ENCODE measurements at regions not wholly inside any gene's neighbourhood (a gene's known extent, or its start where the extent isn't known, plus 50 kb on each side); places are given as distances from the start of the nearest gene placed in this dataset.

DNA sequence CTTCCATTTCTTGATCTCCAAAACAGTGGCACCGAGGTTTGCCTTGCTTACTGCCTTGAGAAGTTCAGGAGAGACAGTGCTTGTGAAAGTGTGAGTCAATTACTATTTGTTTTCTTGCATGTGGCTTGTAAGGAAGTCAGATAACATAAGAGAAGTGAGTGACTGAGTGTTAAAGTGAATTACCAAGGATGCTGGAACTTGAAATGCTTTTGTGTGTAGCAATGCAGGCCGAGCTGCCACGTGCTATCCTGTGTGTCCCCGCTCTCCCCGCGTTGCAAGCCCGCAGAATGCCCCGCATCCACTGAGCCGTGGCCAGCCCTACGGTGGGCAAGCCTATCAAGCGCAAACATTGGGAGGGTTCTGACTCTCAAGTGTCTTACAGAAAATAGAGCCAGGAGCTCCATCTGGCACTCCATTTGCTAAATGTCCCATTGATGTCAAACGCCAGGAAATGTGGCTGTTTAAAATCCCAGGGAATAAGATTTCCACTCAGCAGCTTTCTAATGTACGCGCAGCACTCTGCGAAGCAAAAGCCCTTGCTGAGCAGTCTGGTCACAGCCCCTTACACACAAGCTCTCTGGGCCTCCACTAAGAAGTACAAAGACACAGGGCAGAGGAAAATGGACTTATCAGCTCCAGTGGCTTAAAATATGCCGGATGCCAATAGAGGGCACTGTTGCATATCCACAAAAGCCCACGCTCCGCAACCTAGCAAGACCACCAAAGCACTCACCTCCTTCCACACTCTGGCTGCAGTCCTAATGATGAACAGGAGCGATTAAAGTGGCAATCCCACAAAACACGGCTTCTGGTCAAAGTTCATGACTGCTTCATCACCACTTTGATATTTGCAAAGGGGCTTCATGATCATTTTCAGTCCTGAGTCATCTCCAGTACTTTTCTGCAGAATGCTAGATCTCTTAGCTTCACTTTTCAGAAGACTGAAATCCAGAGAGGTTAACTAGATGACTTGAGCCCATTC lies 158.0 kb upstream of the ITGB1 start:
- H3K36me3 ChIP-seq (ENCODE audit: low read length) = no peaks in the 10 kb centered on the region
- no peak overlapping the region for H2AFZ ChIP-seq (ENCODE audit: low read depth, low read length, severe bottlenecking)
- H3K9ac ChIP-seq (ENCODE audit: low read length) = no peak overlapping the region
- no peaks in the 10 kb centered on the region for H3K79me2 ChIP-seq (ENCODE audit: insufficient read depth, low read length)
- H4K20me1 ChIP-seq (ENCODE audit: low read depth, low read length) = no peaks in the 10 kb centered on the region
- no peaks in the 10 kb centered on the region for H3K27me3 ChIP-seq (ENCODE audit: low read length)
- H3K4me3 ChIP-seq (ENCODE audit: insufficient read depth, low read length, poor library complexity, severe bottlenecking) = no peak overlapping the region
- H3F3A ChIP-seq (ENCODE audit: insufficient read depth) = no peaks in the 10 kb centered on the region
- H3K9me3 ChIP-seq (ENCODE audit: insufficient read depth, low read length) = no peaks in the 10 kb centered on the region
- H3K27ac ChIP-seq (ENCODE audit: low read depth, low read length) = no peak overlapping the region
- no peak for TF ChIP-seq EZH2phosphoT487 (conservative IDR thresholded peaks at IDR 0.05; ENCODE audit: low read length)
- H3K4me2 ChIP-seq (ENCODE audit: low read depth, low read length, poor library complexity, severe bottlenecking) = no peak overlapping the region
- no peaks in the 10 kb centered on the region for H3K9me2 ChIP-seq (replicated peaks; ENCODE audit: insufficient read depth, low read length)

GRCh38 chr10:33114451-33114952 lies 156.5 kb upstream of the ITGB1 start:
- H3K9me3 ChIP-seq (ENCODE audit: insufficient read depth, low read length) = no peaks in the 10 kb centered on the region
- H3K36me3 ChIP-seq (ENCODE audit: low read length) = no peaks in the 10 kb centered on the region
- no peak overlapping the region for H2AFZ ChIP-seq (ENCODE audit: low read depth, low read length, severe bottlenecking)
- H3F3A ChIP-seq (ENCODE audit: insufficient read depth) = no peaks in the 10 kb centered on the region
- no peaks in the 10 kb centered on the region for H3K9me2 ChIP-seq (replicated peaks; ENCODE audit: insufficient read depth, low read length)
- no peaks in the 10 kb centered on the region for H3K79me2 ChIP-seq (ENCODE audit: insufficient read depth, low read length)
- H3K4me3 ChIP-seq (ENCODE audit: insufficient read depth, low read length, poor library complexity, severe bottlenecking) = no peak overlapping the region
- no peak overlapping the region for H3K9ac ChIP-seq (ENCODE audit: low read length)
- H3K4me2 ChIP-seq (ENCODE audit: low read depth, low read length, poor library complexity, severe bottlenecking) = no peak overlapping the region
- H3K27me3 ChIP-seq (ENCODE audit: low read length) = no peaks in the 10 kb centered on the region
- TF ChIP-seq, protein P1, sequence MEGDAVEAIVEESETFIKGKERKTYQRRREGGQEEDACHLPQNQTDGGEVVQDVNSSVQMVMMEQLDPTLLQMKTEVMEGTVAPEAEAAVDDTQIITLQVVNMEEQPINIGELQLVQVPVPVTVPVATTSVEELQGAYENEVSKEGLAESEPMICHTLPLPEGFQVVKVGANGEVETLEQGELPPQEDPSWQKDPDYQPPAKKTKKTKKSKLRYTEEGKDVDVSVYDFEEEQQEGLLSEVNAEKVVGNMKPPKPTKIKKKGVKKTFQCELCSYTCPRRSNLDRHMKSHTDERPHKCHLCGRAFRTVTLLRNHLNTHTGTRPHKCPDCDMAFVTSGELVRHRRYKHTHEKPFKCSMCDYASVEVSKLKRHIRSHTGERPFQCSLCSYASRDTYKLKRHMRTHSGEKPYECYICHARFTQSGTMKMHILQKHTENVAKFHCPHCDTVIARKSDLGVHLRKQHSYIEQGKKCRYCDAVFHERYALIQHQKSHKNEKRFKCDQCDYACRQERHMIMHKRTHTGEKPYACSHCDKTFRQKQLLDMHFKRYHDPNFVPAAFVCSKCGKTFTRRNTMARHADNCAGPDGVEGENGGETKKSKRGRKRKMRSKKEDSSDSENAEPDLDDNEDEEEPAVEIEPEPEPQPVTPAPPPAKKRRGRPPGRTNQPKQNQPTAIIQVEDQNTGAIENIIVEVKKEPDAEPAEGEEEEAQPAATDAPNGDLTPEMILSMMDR (IDR thresholded peaks at IDR 0.05; ENCODE audit: insufficient read depth, low read length, poor library complexity, severe bottlenecking) = no peak
- no peak for TF ChIP-seq EZH2phosphoT487 (conservative IDR thresholded peaks at IDR 0.05; ENCODE audit: low read length)
- no peak overlapping the region for H3K27ac ChIP-seq (ENCODE audit: low read depth, low read length)
- no peaks in the 10 kb centered on the region for H4K20me1 ChIP-seq (ENCODE audit: low read depth, low read length)

DNA sequence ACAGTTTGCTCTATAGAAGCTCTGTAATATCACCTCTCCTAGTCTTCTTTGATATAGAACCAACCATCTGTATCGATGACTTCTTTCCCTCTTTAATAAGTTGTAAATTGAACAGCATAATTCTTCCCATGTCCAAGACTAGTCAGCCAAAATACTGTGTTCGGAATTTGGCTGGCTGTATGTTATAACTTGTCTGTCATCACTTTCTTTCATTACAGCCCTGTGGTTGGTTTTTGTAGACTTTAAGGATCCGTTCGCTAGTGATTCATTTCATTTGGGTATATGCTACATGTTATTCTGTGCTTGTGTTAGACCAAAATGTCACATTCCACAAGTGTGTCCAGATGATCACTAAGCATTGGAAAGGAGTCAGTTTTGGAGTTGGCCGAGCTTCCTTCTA lies 155.4 kb upstream of the ITGB1 start:
- Histone ChIP-seq H3K4me2 (ENCODE audit: low read depth, low read length, poor library complexity, severe bottlenecking) (no peak overlapping the region), H4K20me1 (ENCODE audit: low read depth, low read length) (no peaks in the 10 kb centered on the region), H3K79me2 (ENCODE audit: insufficient read depth, low read length) (no peaks in the 10 kb centered on the region), H3K27ac (ENCODE audit: low read depth, low read length) (no peak overlapping the region), H3F3A (ENCODE audit: insufficient read depth) (no peaks in the 10 kb centered on the region), H3K4me3 (ENCODE audit: insufficient read depth, low read length, poor library complexity, severe bottlenecking) (no peak overlapping the region), H3K36me3 (ENCODE audit: low read length) (no peaks in the 10 kb centered on the region), H3K27me3 (ENCODE audit: low read length) (no peaks in the 10 kb centered on the region), H3K9me3 (ENCODE audit: insufficient read depth, low read length) (no peaks in the 10 kb centered on the region), H2AFZ (ENCODE audit: low read depth, low read length, severe bottlenecking) (no peak overlapping the region), H3K9me2 (replicated peaks; ENCODE audit: insufficient read depth, low read length) (no peaks in the 10 kb centered on the region), H3K9ac (ENCODE audit: low read length) (no peak overlapping the region)
- no peak for TF ChIP-seq EZH2phosphoT487 (conservative IDR thresholded peaks at IDR 0.05; ENCODE audit: low read length)
- TF ChIP-seq, protein P1 (IDR thresholded peaks at IDR 0.05; ENCODE audit: insufficient read depth, low read length, poor library complexity, severe bottlenecking) = no peak

Data from SU-DHL-6 (cell line).